HCT116 (cell line): ENCODE measurements at regions not wholly inside any gene's neighbourhood (a gene's known extent, or its start where the extent isn't known, plus 50 kb on each side); places are given as distances from the start of the nearest gene placed in this dataset.
A peak's percentile ranks its signal among the peaks of the same experiment; 100 is the strongest.

Experiments
- ATAC-seq: fragments of 200-7000 bp; cut with Tn5 transposase; 2 replicates; pipeline ENCODE4 v1.9.1; 2020; ENCODE audit warnings: mild to moderate bottlenecking, moderate library complexity
- BruUV-seq: library from RNA; stranded (reverse); fragments of 400-500 nt; replicated peaks from 2 replicates; lab custom pipeline; 2021; lab: Mats Ljungman, UMichigan
- CTCF ChIA-PET: fragments of 300-600 bp; sonication (Branson Sonifier 250); formaldehyde crosslinking; loops from one replicate; lab custom pipeline; 2021; ENCODE audit warnings: antibody characterized with exemption; lab: Charles Lee
- POLR2A ChIA-PET: fragments of 300-600, 350-600 bp; sonication (Branson Sonifier 250); formaldehyde crosslinking; loops from one replicate; lab custom pipeline; 2021; ENCODE audit warnings: antibody characterized with exemption; lab: Charles Lee
- RAD21 ChIA-PET, 2 experiments: fragments of 300-600 bp; sonication (Branson Sonifier 250); formaldehyde crosslinking; loops; one replicate each; lab custom pipeline; 2023; ENCODE audit warnings: low total read pairs in 2 of 2; ENCODE audit not compliant: uncharacterized antibody in 2 of 2, unreplicated experiment in 2 of 2, low non-redundant PET in 1 of 2; lab: Charles Lee
- DNase-seq: peaks from one replicate; pipeline ENCODE4 v3.0.0-alpha.2; 2010; ENCODE audit warnings: low read depth, low spot score
- H2AFZ ChIP-seq: fragments of 200-600 bp; shearing (Covaris generic), sonication (generic); 2 replicates; pipeline ENCODE4 v1.6.1; 2017; ENCODE audit warnings: low read depth, mixed run types, mixed read lengths, antibody characterized with exemption, low read length; ENCODE audit not compliant: poor library complexity, severe bottlenecking
- H3K27ac ChIP-seq: 2 replicates; pipeline ENCODE4 v1.5.1; 2012; ENCODE audit warnings: low read depth, low read length
- H3K27me3 ChIP-seq: fragments of 200-600 bp; sonication (generic); 2 replicates; pipeline ENCODE4 v1.6.1; 2016; ENCODE audit warnings: mixed run types, low read length, mixed read lengths; ENCODE audit not compliant: insufficient read depth
- H3K36me3 ChIP-seq, 2 experiments: fragments of 200-500 bp in 1 of 2; fragments of 200-600 bp in 1 of 2; sonication (Bioruptor generic) in 1 of 2; sonication (generic) in 1 of 2; 2 replicates each; pipeline versions ENCODE4 v1.5.1 to v1.6.1; 2014 to 2016; ENCODE audit warnings: low read length in 2 of 2, inconsistent platforms in 1 of 2, mixed read lengths in 1 of 2, mixed run types in 1 of 2; ENCODE audit not compliant: insufficient read depth in 2 of 2, control insufficient read depth in 1 of 2
- H3K4me1 ChIP-seq, 2 experiments: fragments of 200-600 bp in 1 of 2; sonication (generic) in 1 of 2; 2 replicates each; pipeline versions ENCODE4 v1.5.1 to v1.6.1; 2012 to 2017; ENCODE audit warnings: low read length in 2 of 2, inconsistent platforms in 1 of 2, mild to moderate bottlenecking in 1 of 2, mixed read lengths in 1 of 2, mixed run types in 1 of 2, moderate library complexity in 1 of 2; ENCODE audit not compliant: insufficient read depth in 2 of 2, control insufficient read depth in 1 of 2
- H3K4me2 ChIP-seq: fragments of 200-600 bp; sonication (generic); 2 replicates; pipeline ENCODE4 v1.6.1; 2017; ENCODE audit warnings: mixed run types, low read length, mixed read lengths
- H3K4me3 ChIP-seq, 2 experiments: fragments of 200-600 bp in 1 of 2; sonication (generic) in 1 of 2; replicated peaks in 1 of 2; 2 replicates each; pipeline ENCODE4 v1.5.1; 2011 to 2016; ENCODE audit warnings: low read length in 2 of 2, control low read depth in 1 of 2, low read depth in 1 of 2, mild to moderate bottlenecking in 1 of 2, mixed read lengths in 1 of 2, mixed run types in 1 of 2
- H3K79me2 ChIP-seq: fragments of 200-600 bp; sonication (generic); 2 replicates; pipeline ENCODE4 v1.6.1; 2017; ENCODE audit warnings: mild to moderate bottlenecking, mixed run types, low read length, moderate library complexity, mixed read lengths; ENCODE audit not compliant: insufficient read depth
- H3K9ac ChIP-seq: fragments of 200-600 bp; sonication (generic); 2 replicates; pipeline ENCODE4 v1.6.1; 2016; ENCODE audit warnings: low read length, mixed read lengths
- H3K9me2 ChIP-seq: fragments of 200-600 bp; sonication (generic), shearing (Covaris generic); 2 replicates; pipeline ENCODE4 v1.6.1; 2017; ENCODE audit warnings: mixed run types, mild to moderate bottlenecking, moderate library complexity; ENCODE audit not compliant: insufficient read depth
- H3K9me3 ChIP-seq, 2 experiments: fragments of 200-500 bp in 1 of 2; fragments of 200-600 bp in 1 of 2; sonication (Bioruptor generic) in 1 of 2; sonication (generic) in 1 of 2; 2 replicates each; pipeline ENCODE4 v1.6.1; 2014 to 2017; ENCODE audit warnings: low read length in 2 of 2, mixed read lengths in 2 of 2, inconsistent platforms in 1 of 2, low read depth in 1 of 2, mild to moderate bottlenecking in 1 of 2, mixed run types in 1 of 2, moderate library complexity in 1 of 2; ENCODE audit not compliant: control insufficient read depth in 1 of 2, insufficient read depth in 1 of 2
- H4K20me1 ChIP-seq: fragments of 200-600 bp; sonication (generic), shearing (Covaris generic); 2 replicates; pipeline ENCODE4 v1.6.1; 2017; ENCODE audit warnings: mixed run types, mild to moderate bottlenecking, moderate library complexity; ENCODE audit not compliant: insufficient read depth
- EZH2phosphoT487 ChIP-seq: fragments of 200-600 bp; IDR thresholded peaks from 2 replicates; pipeline ENCODE4 v1.6.1; 2018; ENCODE audit warnings: antibody characterized with exemption, borderline replicate concordance
- FOSL1 ChIP-seq: IDR thresholded peaks from 2 replicates; pipeline ENCODE4 v1.6.1; 2012; ENCODE audit warnings: low read depth
- JUND ChIP-seq: IDR thresholded peaks from 2 replicates; pipeline ENCODE4 v1.6.1; 2012
- SIN3A ChIP-seq: IDR thresholded peaks from 2 replicates; pipeline ENCODE4 v1.6.1; 2012; ENCODE audit warnings: low read depth
- SRF ChIP-seq: IDR thresholded peaks from 2 replicates; pipeline ENCODE4 v1.6.1; 2012; ENCODE audit warnings: low read depth
- TCF7L2 ChIP-seq: IDR thresholded peaks from 2 replicates; pipeline ENCODE4 v1.7.0; 2011; ENCODE audit warnings: borderline replicate concordance, inconsistent platforms; ENCODE audit not compliant: insufficient read depth, insufficient read length; ENCODE audit errors: extremely low read depth
- ZNF274 ChIP-seq: fragments of 200-500 bp; sonication (Bioruptor generic); IDR thresholded peaks from 2 replicates; pipeline ENCODE4 v1.6.1; 2014; ENCODE audit warnings: mild to moderate bottlenecking, low read depth, low read length, inconsistent platforms
- intact Hi-C: fragments of 100-400 bp; cut with micrococcal nuclease; formaldehyde crosslinking; loops from 2 replicates; pipeline ENCODE4 v1.10.0; 2022

DNA sequence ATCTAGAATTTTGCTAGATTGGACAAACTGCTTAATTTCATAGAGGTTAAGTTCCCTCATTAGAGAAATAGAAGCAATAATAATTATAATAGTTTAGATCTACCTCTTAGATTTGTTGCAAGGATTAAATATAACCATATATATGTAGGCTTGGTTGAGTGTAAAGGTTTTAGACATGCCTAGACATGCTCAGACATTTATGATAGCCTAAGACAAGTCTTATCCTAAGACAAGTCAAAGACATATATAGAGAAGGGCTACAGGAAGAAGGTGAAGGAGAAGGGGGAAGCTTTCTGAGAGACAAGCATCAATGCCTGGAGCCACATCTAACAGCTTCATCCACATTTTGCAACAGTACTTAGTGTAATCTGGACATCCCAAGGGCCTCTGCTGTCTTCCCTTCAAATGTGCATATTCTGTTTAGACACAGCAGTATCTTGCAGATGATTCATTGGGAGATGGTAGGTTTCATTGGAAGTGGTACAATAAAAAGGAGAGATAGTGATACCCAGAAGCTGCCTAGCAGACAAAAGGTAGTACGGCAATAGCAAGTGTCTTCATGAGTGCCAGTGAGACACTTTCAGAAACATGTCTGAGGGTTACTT lies 146.5 kb downstream of the HGF start:
- Histone ChIP-seq H3K4me1 (peaks cover 4 to 10% of the 10 kb centered on the region in 2 experiments; a peak in 3 of 4 replicates), H4K20me1 (no peaks in the 10 kb centered on the region), H3K4me3 (no peak overlapping the region), H3K9me2 (no peaks in the 10 kb centered on the region), H3K9ac (no peak overlapping the region), H3K9me3 (no peaks in the 10 kb centered on the region), H3K79me2 (no peaks in the 10 kb centered on the region), H2AFZ (peak overlapping the region; percentile 18), H3K36me3 (no peaks in the 10 kb centered on the region), H3K27me3 (no peaks in the 10 kb centered on the region), H3K27ac (no peak overlapping the region), H3K4me2 (no peak overlapping the region)
- intact Hi-C loops, result no loop called here
- ATAC-seq (no peak), DNase-seq (no peak)
- no TSS peak for BruUV-seq
- RAD21 ChIA-PET, result no interaction called here
- POLR2A ChIA-PET, result no interaction called here
- TF ChIP-seq SIN3A (no peak), EZH2phosphoT487 (no peak), SRF (no peak), TCF7L2 (no peak)
- CTCF ChIA-PET, result no interaction called here

DNA sequence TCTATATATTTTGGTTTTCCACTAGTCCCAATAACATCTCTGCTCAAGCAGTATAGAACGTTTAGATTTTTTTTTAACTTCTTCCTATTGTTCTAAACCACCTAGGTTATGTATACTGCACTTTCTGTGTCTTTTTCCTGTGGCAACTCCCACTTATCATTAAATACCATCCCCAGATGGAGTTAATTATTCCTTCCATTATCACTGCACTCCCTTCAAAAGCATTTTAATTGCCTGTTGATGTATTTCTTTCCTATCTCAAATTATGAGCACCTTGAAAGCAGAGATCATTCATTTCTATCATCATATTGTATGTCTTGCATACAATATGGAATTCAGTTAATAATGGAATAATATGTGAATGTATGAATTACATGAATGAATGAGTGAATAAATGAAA lies 148.0 kb downstream of the HGF start:
- Histone ChIP-seq H3K9me2 (0 out of 2 replicates have a peak, but pooled peaks cover 3% of the 10 kb centered on the region), H3K9ac (no peak overlapping the region), H3K9me3 (no peaks in the 10 kb centered on the region), H3K4me3 (no peak overlapping the region), H3K4me2 (no peak overlapping the region), H3K27me3 (no peaks in the 10 kb centered on the region), H3K79me2 (no peaks in the 10 kb centered on the region), H3K27ac (no peak overlapping the region), H2AFZ (peak overlapping the region; percentile 72), H3K36me3 (no peaks in the 10 kb centered on the region), H3K4me1 (peaks cover 15 to 25% of the 10 kb centered on the region in 2 experiments), H4K20me1 (no peaks in the 10 kb centered on the region)
- ChIA-PET RAD21 (no interaction called here), POLR2A (no interaction called here), CTCF (no interaction called here)
- intact Hi-C loops, result no loop called here
- TF ChIP-seq FOSL1 (no peak), EZH2phosphoT487 (no peak), ZNF274 (no peak), JUND (no peak)
- ATAC-seq (no peak), DNase-seq (no peak)
- no TSS peak for BruUV-seq
